Stimulated activated CD4-positive, alpha-beta T cell treated with anti-CD3 and anti-CD28 coated beads, TNF-alpha, amount 100 ng/mL, for 1 hour (primary cell): ENCODE measurements at regions not wholly inside any gene's neighbourhood (a gene's known extent, or its start where the extent isn't known, plus 50 kb on each side); places are given as distances from the start of the nearest gene placed in this dataset.
"Not testable (repeated sequence)": the region's sequence is repeated elsewhere in the genome, so short reads cannot be mapped to it uniquely, and the experiment has no call there.

Experiments used
- DNase-seq, 3 donors: peaks; one replicate each; pipeline ENCODE4 v3.0.0-alpha.2; 2020; ENCODE audit warnings: low read depth in 3 of 3, low spot score in 1 of 3

GRCh38 chr10:10699427-10699826 is 318.2 kb upstream of the CELF2 start:
- no peak for DNase-seq

- DNase-seq: no peak
Observed at GRCh38 chr10:10701084-10701611, 316.5 kb upstream of the CELF2 start.

GRCh38 chr10:10702211-10702610 is 315.5 kb upstream of the CELF2 start:
- no peak for DNase-seq

GRCh38 chr10:10703382-10703781 is 314.3 kb upstream of the CELF2 start:
- no peak for DNase-seq

GRCh38 chr10:10712155-10712704 is 305.4 kb upstream of the CELF2 start:
- DNase-seq: no peak

GRCh38 chr10:10714327-10714726 is 303.3 kb upstream of the CELF2 start:
- DNase-seq: no peak

- DNase-seq: no peak
Observed at GRCh38 chr10:10716972-10717371, 300.7 kb upstream of the CELF2 start.

GRCh38 chr10:10722422-10722821 is 295.2 kb upstream of the CELF2 start:
- DNase-seq: no peak

- no peak for DNase-seq
Observed at GRCh38 chr10:10725196-10725595, 292.5 kb upstream of the CELF2 start.

GRCh38 chr10:10726101-10726500 is 291.6 kb upstream of the CELF2 start:
- DNase-seq: no peak

GRCh38 chr10:10727411-10727810 is 290.3 kb upstream of the CELF2 start:
- DNase-seq: not testable (repeated sequence)

- no peak for DNase-seq
Observed at GRCh38 chr10:10727812-10728211, 289.9 kb upstream of the CELF2 start.

GRCh38 chr10:10730471-10731043 is 287.1 kb upstream of the CELF2 start:
- DNase-seq: no peak

GRCh38 chr10:10731366-10731765 is 286.3 kb upstream of the CELF2 start:
- no peak for DNase-seq

- no peak for DNase-seq
Observed at GRCh38 chr10:10734356-10735064, 283.2 kb upstream of the CELF2 start.

GRCh38 chr10:10745291-10745690 is 272.4 kb upstream of the CELF2 start:
- no peak for DNase-seq

- no peak for DNase-seq
Observed at GRCh38 chr10:10755490-10755889, 262.2 kb upstream of the CELF2 start.

GRCh38 chr10:10758306-10758705 is 259.4 kb upstream of the CELF2 start:
- no peak for DNase-seq

GRCh38 chr10:10759806-10760205 is 257.9 kb upstream of the CELF2 start:
- DNase-seq: not testable (repeated sequence)

- no peak for DNase-seq
Observed at GRCh38 chr10:10765017-10765416, 252.7 kb upstream of the CELF2 start.

- DNase-seq: no peak
Observed at GRCh38 chr10:10772411-10772810, 245.3 kb upstream of the CELF2 start.

- no peak for DNase-seq
Observed at GRCh38 chr10:10772874-10773508, 244.7 kb upstream of the CELF2 start.
